Heart left ventricle (tissue), 13 donors: ENCODE measurements at regions not wholly inside any gene's neighbourhood (a gene's known extent, or its start where the extent isn't known, plus 50 kb on each side); places are given as distances from the start of the nearest gene placed in this dataset.

Source experiments
- CTCF ChIP-seq, 12 donors: fragments of 200-600 bp; sonication (generic) in 4 of 12; IDR thresholded peaks; one replicate each; pipeline versions ENCODE4 v1.5.0 to v1.8.0; 2018 to 2022; ENCODE audit warnings: antibody characterized with exemption in 12 of 12, mild to moderate bottlenecking in 5 of 12
- POLR2A ChIP-seq, 2 donors: fragments of 450-650 bp; IDR thresholded peaks; one replicate each; pipeline ENCODE4 v1.6.1; 2017; ENCODE audit warnings: antibody characterized with exemption in 2 of 2, mild to moderate bottlenecking in 2 of 2, moderate library complexity in 2 of 2
- donor health status: ischemic (EF 13 %, LVEDD 7.1; RV severe dilation, severe dysfunction).
- donor health status: DM: no; HTN: yes; CAD: no.
- donor health status: DM: no; HTN: no; CAD: no.
- donor health status: ischemic (EF 25% LVEDD 6.9; RV normal size, moderate dysfunction).
- donor health status: ischemic (EF 25% LVEDD 5.7; RV mildly dilated, moderate dysfunction).
- donor health status: ischemic (EF 35%, LVEDD 5.7; RV mildly dilated, moderate dysfunction).
- donor health status: nonischemic (EF 11% LVEDD 7.7; RV severe dilation, severe dysfunction).
- donor health status: DM: yes; HTN: yes; CAD: no.
- donor health status: PGD.
- donor health status: ischemic (EF 29% LVEDD 5.4; RV normal size, mild dysfunction).
- donor health status: nonischemic (EF 23%, LVEDD 6.1; RV moderate dilation, normal function).

- TF ChIP-seq POLR2A (IDR thresholded peaks at IDR 0.05) (no peak), CTCF (IDR thresholded peaks at IDR 0.05) (no peak)
Observed at GRCh38 chr6:3607171-3607570, 144.3 kb downstream of the PXDC1 start.
